ENCODE measurements at regions not wholly inside any gene's neighbourhood (a gene's known extent, or its start where the extent isn't known, plus 50 kb on each side); places are given as distances from the start of the nearest gene placed in this dataset.

DNA sequence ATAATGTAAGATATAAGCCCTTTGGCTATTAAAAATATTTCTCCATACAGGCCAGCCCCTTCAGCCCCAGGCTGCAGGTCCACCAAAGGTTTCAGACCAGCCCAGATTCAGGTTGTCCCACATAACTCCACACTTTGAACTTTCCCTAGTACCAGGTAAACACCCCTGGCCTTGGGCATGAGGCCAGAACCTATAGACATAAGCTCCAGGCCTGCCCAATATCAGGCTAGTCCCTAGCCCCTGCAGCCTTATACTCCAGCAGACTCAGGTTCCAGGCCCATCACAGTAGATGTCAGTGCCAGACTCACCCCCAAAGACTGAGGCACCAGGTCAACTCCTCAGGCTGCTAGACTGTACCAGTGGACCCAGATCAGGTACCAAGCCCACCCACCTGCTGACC lies 178.5 kb upstream of the DAAM1 start:
- Histone ChIP-seq H2BK15ac (ENCODE audit: low read depth, low read length) (no peak overlapping the region), H3K4me2 (ENCODE audit: insufficient read depth, insufficient read length, low read length) (no peak overlapping the region), H3K9ac (ENCODE audit: extremely low read depth, insufficient read length, low read length) (no peak overlapping the region), H3K23ac (ENCODE audit: insufficient read length, low read depth, low read length) (no peak overlapping the region), H2BK120ac (ENCODE audit: low read depth, low read length, poor library complexity, severe bottlenecking) (no peak overlapping the region), H3K79me1 (ENCODE audit: insufficient read depth, low read depth, low read length, poor library complexity, severe bottlenecking) (no peaks in the 10 kb centered on the region), H2AFZ (ENCODE audit: low read length) (no peak overlapping the region), H2BK20ac (ENCODE audit: low read depth, low read length, poor library complexity, severe bottlenecking) (no peak overlapping the region), H3K27ac (ENCODE audit: insufficient read length, low read depth, low read length) (no peak overlapping the region), H3K4me1 (ENCODE audit: insufficient read depth, low read length) (no peaks in the 10 kb centered on the region), H4K5ac (ENCODE audit: insufficient read length, low read depth, low read length) (no peak overlapping the region), H2BK12ac (ENCODE audit: insufficient read length, low read depth, low read length) (no peak overlapping the region), H3K4ac (ENCODE audit: low read depth, low read length) (no peak overlapping the region), H3K18ac (ENCODE audit: insufficient read length, low read depth, low read length) (no peak overlapping the region), H4K91ac (ENCODE audit: insufficient read length, low read depth, low read length) (no peak overlapping the region), H4K8ac (replicated peaks; ENCODE audit: insufficient read length, low read depth, low read length) (no peak overlapping the region), H3K79me2 (ENCODE audit: insufficient read depth, low read length) (no peaks in the 10 kb centered on the region), H4K20me1 (ENCODE audit: control insufficient read depth, insufficient read depth, insufficient read length) (no peaks in the 10 kb centered on the region), H3K27me3 (ENCODE audit: insufficient read depth, low read length) (no peaks in the 10 kb centered on the region), H3K9me3 (ENCODE audit: control insufficient read depth, low read depth, low read length) (no peaks in the 10 kb centered on the region), H3K14ac (ENCODE audit: insufficient read depth, low read length) (no peak overlapping the region), H3T11ph (ENCODE audit: low read length) (no peak overlapping the region), H3K56ac (ENCODE audit: insufficient read length, low read depth, low read length) (no peak overlapping the region), H2AK5ac (ENCODE audit: insufficient read length, low read length) (no peak overlapping the region), H2BK5ac (ENCODE audit: insufficient read length, low read length) (no peak overlapping the region), H3K23me2 (ENCODE audit: insufficient read length, low read depth, low read length, poor library complexity, severe bottlenecking) (no peaks in the 10 kb centered on the region)
- H3K9me3 Mint-ChIP-seq, result peaks cover 5 to 6% of the 10 kb centered on the region in 2 experiments; a peak in 3 of 5 replicates
- H3K27me3 Mint-ChIP-seq (ENCODE audit: low read depth), result no peaks in the 10 kb centered on the region
- H3K4me3 Mint-ChIP-seq, result no peak overlapping the region
- no peak overlapping the region; a peak in 1 of 7 replicates for H3K27ac Mint-ChIP-seq
- H3K36me3 Mint-ChIP-seq (ENCODE audit: insufficient read depth in 1 of 3, low read depth in 3 of 3), result no peaks in the 10 kb centered on the region
- no peak for DNase-seq
- TF ChIP-seq, protein P1, sequence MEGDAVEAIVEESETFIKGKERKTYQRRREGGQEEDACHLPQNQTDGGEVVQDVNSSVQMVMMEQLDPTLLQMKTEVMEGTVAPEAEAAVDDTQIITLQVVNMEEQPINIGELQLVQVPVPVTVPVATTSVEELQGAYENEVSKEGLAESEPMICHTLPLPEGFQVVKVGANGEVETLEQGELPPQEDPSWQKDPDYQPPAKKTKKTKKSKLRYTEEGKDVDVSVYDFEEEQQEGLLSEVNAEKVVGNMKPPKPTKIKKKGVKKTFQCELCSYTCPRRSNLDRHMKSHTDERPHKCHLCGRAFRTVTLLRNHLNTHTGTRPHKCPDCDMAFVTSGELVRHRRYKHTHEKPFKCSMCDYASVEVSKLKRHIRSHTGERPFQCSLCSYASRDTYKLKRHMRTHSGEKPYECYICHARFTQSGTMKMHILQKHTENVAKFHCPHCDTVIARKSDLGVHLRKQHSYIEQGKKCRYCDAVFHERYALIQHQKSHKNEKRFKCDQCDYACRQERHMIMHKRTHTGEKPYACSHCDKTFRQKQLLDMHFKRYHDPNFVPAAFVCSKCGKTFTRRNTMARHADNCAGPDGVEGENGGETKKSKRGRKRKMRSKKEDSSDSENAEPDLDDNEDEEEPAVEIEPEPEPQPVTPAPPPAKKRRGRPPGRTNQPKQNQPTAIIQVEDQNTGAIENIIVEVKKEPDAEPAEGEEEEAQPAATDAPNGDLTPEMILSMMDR (conservative IDR thresholded peaks at IDR 0.05), result no peak
- H3K4me1 Mint-ChIP-seq, result no peaks in the 10 kb centered on the region
